NCI-H146 treated with DMSO at 0.1 percent for 48 hours (cell line): ENCODE measurements at regions not wholly inside any gene's neighbourhood (a gene's known extent, or its start where the extent isn't known, plus 50 kb on each side); places are given as distances from the start of the nearest gene placed in this dataset.

Source experiments
- DNase-seq: peaks from one replicate; lab custom pipeline; 2025; ENCODE audit not compliant: unreplicated experiment; lab: John Stamatoyannopoulos, UW

DNA sequence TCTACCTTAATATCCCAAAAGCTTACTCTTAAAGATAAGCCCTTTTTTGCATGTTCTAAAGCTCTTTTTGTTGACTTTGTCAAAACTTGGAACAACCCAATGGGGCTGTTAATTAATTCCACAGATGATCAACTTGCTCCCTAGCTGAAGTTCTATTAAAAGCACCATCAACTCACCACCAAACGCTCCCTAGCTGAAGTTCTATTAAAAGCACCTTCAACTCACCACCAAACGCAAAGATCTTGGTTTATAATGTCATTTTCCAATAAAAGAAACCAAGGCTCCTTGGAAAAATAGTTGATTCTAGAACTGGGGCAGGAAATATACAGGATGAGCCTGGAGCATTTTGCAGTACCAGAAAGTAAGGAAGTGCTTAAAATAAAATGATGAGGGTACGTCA, 122.3 kb upstream of the STT3B start:
- no peak for DNase-seq

GRCh38 chr3:31412832-31413231, 119.9 kb upstream of the STT3B start:
- DNase-seq, result no peak

GRCh38 chr3:31413515-31413914, 119.2 kb upstream of the STT3B start:
- DNase-seq, result no peak

DNA sequence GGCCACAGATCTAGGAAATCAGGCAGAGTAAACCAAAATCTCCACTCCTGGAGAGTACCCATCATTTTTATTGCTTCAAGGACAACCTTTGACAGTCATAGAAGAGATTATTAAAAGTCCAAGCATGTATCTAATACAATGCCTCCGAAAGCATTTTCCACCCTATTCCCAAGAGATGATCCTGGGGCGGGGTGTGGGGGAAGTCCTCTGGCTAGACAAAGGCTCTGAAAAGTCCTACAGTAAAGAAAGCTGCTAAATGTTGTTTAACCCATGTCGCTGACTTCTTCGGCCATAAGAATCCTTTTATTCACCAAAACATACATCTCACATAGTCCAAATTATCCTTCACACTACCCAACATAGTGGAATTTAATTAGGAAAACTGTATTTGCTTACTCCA, 115.7 kb upstream of the STT3B start:
- DNase-seq, result no peak

DNA sequence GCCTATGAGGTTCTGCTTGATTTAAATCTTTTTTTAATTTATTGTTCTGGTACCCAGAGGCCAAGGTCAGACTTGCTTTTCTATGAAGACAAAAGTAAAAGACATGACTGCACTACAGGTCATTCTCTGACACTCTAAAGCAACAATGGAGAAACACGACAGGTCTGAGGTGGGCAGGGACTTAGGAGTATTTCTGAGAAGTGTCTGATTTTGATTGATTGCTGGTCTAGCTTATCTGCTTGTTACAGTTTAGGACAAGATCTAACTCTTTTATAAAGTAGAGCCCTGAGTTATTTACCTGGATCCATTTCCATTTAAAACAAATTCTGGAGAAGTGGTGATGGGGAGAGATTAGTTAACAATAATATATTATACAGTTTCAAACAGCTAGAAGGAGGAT, 115.2 kb upstream of the STT3B start:
- no peak for DNase-seq

GRCh38 chr3:31420311-31420710, 112.4 kb upstream of the STT3B start:
- peak; percentile 2 for DNase-seq

DNA sequence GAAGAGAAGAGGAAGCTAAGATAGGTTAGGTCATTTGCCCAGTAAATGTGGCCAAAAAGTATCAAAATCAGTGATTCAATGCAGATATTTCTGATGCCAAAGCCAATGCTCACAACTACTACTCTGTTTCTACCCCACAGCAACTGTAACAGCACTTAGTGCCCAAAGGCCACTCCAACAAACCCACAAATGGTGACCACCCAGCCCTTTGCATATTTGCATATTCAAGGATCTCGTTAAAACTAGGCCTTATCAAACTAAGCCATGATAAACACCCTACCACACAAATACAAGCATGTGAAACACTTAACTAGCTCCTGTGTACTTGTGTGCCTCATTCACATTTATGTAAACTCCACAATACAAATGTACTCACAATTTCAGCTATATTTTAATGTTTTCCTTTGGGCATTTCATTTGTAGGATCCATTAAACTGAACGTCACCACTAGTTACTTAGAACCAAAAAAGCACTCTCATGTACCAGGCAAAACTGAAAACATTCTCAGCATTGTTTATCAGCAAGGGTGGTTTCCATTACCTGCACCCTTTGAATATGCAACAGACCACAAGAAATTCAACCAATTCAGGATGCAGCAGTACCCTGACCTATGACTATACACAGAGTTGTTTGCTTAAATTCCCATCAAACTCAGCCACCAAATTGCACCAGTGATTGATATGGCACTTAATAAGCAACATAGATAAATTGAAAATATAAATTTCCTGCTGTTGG, 111.2 kb upstream of the STT3B start:
- no peak for DNase-seq

GRCh38 chr3:31422237-31422636, 110.5 kb upstream of the STT3B start:
- DNase-seq, result no peak

- no peak for DNase-seq
Observed at GRCh38 chr3:31423482-31423881, 109.2 kb upstream of the STT3B start.

DNA sequence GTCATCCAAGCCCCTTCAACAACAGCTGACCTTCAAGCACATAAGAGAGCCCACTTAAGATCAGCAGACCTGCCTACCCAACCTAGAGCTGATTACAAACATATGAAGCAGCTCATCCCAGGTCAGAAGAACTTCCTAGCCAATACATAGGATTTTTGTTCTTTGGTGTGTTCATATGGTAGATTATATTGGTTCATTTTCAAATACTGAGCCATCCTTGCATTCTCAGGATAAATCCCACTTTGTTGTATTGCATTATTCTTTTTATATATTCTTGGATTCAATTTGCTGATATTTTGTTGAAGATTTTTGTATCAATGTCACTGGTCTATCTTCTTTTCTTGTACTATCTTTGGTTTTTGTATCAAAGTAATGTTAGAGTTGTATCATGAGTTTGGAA, 107.3 kb upstream of the STT3B start:
- no peak for DNase-seq

GRCh38 chr3:31427623-31428022, 105.1 kb upstream of the STT3B start:
- DNase-seq, result no peak

DNA sequence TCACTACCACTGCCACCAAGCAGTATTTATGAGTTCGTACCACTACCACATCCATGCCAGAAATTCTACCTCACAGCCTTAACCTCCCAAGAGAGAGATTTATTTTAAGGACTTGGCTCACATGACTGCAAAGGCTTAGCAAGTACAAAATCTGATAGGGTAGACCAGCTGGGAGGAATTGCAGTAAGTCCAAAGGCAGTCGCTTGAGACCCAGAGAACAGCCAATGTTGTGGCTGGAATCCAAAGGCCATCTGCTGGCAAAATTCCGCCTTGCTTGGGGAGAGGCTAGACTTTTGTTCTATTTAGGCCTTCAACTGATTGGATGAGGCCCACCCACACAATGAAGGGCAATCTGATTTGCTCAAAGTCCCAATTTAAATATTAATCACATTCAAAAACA, 101.4 kb upstream of the STT3B start:
- DNase-seq, result no peak

DNA sequence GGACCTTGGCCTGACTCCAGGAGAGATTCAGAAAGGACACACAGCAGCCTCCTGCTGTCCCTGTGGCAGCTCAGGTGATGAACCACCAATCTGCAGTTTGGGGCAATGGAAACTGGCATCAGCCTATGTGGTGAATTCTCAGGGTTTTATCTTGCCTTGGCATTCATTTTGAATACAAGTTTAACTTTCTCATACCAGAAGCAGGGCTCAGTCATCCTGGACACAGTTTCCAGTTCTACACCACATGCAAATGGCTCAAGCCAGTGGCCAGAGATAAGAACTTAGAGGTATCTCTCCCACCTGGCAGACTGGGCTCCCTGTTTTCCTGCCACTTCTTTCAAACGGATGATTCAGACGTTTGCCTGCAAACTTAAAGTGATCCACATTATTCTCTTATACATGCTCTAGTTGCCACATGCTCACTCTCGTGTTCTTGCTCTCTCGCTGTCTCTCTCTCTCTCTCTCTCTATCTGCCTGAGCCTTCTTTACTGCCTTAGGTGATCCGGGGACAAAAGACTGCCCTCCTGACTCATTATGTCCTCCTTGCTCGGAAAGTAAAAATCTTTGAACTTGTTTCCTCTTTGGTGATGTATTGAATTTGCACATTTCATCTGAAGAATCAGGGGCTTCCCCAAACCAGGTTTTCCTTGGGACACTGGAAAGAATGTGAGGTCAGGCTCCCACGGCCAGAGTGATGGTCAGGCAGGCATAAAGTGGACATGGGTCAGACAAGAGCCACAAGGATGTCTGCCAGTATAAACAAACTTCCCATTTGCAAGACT, 99.6 kb upstream of the STT3B start:
- no peak for DNase-seq

GRCh38 chr3:31433679-31433992, 99.1 kb upstream of the STT3B start:
- no peak for DNase-seq

- no peak for DNase-seq
Observed at GRCh38 chr3:31434819-31435218, 97.9 kb upstream of the STT3B start.

- DNase-seq, result no peak
Observed at GRCh38 chr3:31436830-31437229, 95.9 kb upstream of the STT3B start.

DNA sequence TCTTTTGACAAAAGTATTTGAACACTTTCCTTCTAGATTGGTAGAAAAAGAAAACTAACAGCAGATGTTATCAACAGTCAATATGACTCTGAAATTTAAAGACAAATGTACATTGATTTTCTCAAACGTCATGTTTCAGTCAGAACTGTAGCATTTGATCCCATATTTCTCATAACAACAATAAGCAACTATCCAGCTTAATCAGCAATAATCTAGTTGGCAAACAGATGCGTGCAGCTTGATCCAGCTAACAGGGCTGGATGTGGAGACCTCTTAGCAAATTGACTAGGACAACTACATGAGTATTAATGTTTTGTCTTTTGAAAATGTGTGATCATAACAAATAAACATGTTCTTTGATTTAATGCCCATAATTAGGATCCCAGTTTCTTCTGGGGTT, 94.0 kb upstream of the STT3B start:
- no peak for DNase-seq

DNA sequence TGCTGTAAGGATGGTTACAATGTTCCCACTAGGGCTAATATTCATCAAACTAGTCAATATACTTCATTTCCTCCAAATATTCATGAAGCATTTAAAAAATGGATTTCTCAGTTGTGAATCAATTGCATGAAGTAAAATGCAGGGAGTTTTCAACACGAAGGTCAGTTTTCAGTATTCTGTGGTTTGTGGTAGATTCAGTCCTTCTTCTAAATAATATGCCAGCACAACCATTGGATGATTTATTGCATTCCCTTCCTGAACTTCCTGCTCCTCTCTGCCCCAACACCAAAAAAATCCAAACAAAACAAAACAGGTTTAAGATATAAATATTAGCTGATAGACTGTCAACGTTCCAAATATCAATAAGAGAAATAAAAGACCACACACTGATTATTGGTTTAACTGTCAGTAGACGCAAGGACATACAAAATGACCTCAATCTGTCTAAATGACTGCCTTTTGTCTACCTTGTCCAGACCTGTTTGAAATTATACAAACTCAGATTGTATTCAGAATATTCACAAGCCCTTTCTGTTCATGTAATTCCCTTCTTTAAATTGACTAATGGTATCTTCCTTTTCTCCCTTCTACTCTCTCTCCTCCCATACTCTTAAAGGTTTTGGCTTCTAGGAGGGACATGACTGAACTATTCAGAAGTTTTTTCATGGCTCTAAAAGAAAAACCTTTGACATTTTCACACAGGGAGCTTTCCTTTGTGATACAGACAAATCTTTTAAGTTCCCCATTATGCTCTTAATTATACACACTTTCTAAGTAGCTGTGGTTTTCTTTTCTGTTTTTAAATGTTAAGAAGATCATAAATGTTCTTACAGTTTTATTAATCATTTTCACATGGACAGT, 92.6 kb upstream of the STT3B start:
- DNase-seq, result peak; percentile 34

DNA sequence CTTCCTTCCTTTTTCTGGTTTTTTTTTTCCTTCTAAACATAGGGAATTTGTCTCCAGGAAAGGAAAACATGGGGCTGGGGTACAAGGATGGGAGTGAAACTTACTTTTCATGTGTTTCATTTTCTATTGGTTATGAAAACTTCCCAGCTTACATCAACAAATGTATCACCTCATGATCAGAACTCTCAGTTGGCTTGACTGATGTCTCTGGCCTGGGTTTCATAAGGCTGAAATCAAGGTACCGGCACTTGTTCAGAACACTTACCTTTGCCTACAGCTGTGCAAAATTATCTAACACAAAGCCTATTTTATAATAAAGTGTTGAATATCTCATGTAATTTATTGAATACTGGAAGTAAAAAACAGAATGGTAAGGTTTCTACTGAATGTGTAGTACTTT, 91.8 kb upstream of the STT3B start:
- DNase-seq, result no peak

DNA sequence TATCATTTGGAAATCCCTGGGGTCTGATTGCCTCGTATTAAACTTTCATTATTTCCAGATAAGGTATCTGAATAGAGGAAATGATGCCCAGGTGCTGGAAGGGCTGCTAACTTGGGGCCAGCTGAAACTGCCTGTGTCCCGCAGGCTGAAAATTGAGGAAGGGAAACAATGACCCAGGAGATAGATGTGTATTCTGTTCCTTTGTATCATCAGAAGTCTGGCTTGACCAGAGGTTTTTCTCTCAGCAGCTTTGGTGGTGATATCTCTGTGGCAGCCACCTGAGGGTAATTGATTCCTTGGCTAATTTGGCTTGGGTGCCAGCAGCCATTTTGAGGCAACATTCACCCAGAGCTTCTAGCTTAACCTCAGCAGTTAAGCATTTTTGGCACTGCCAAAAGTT, 90.0 kb upstream of the STT3B start:
- peak; percentile 79 for DNase-seq

GRCh38 chr3:31444220-31445142, 88.2 kb upstream of the STT3B start:
- DNase-seq, result no peak
